Breast epithelium (tissue), 4 donors: ENCODE measurements at regions not wholly inside any gene's neighbourhood (a gene's known extent, or its start where the extent isn't known, plus 50 kb on each side); places are given as distances from the start of the nearest gene placed in this dataset.

Experiments used
- DNase-seq, 2 donors: peaks; one replicate each; pipeline ENCODE4 v3.0.0-alpha.2; 2019; ENCODE audit warnings: low spot score in 2 of 2
- H3K27ac ChIP-seq, 2 donors: fragments of 200-600 bp; sonication (generic) in 1 of 2; one replicate each; pipeline ENCODE4 v1.5.1; 2016 to 2019; ENCODE audit warnings: mild to moderate bottlenecking in 1 of 2
- H3K27me3 ChIP-seq, 2 donors: fragments of 200-600 bp; sonication (generic) in 1 of 2; one replicate each; pipeline versions ENCODE4 v1.5.1 to v1.6.0; 2017 to 2019; ENCODE audit warnings: control low read depth in 1 of 2, mild to moderate bottlenecking in 1 of 2
- H3K36me3 ChIP-seq: fragments of 200-600 bp; one replicate; pipeline ENCODE4 v1.5.1; 2019
- H3K4me1 ChIP-seq, 2 donors: fragments of 200-600 bp; sonication (generic); one replicate each; pipeline ENCODE4 v1.5.1; 2016 to 2019; ENCODE audit warnings: control low read depth in 1 of 2
- H3K4me3 ChIP-seq, 3 donors: fragments of 200-600 bp; sonication (generic); 1 replicate in 2 of 3; 2 replicates in 1 of 3; pipeline ENCODE4 v1.5.1; 2016 to 2019; ENCODE audit warnings: mild to moderate bottlenecking in 3 of 3, moderate library complexity in 2 of 3
- H3K9me3 ChIP-seq, 2 donors: fragments of 200-600 bp; sonication (generic) in 1 of 2; one replicate each; pipeline ENCODE4 v1.5.1; 2016 to 2019; ENCODE audit warnings: control low read depth in 1 of 2
- POLR2A ChIP-seq: fragments of 450-650 bp; IDR thresholded peaks from one replicate; pipeline ENCODE4 v1.6.1; 2016; ENCODE audit warnings: antibody characterized with exemption, mild to moderate bottlenecking, moderate library complexity
- POLR2AphosphoS5 ChIP-seq, 3 donors: sonication (generic); formaldehyde crosslinking; IDR thresholded peaks; one replicate each; pipeline ENCODE4 v1.6.1; 2017; ENCODE audit warnings: antibody characterized with exemption in 3 of 3
- intact Hi-C: fragments of 100-400 bp; cut with DNase I; formaldehyde crosslinking; loops from one replicate; pipeline ENCODE4 v1.15.1; 2023; ENCODE audit warnings: low total_unique reads
- TF ChIP-seq, protein P1 (sequence below), 3 donors: fragments of 450-650 bp; IDR thresholded peaks; one replicate each; pipeline ENCODE4 v1.5.1; 2016 to 2017; ENCODE audit warnings: antibody characterized with exemption in 3 of 3, mild to moderate bottlenecking in 3 of 3, moderate library complexity in 3 of 3

DNA sequence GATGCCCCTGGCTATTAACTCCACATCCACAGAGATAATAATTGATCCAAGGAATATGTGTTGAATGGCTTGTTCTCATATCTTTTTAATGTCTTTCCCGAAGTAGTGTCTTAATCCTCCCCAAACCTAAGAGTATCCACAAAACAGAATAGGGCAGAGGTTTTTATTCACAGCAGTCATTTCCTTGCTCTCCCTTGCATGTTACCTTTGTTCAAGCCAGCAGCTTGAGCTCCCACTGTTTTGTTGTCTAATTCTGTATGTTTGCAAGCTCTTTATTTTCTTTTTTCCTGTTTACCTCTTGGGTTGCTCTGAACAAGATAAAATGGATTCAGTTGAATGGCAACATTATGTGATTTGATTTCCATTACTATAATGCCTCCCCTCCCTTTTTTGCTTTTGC, 308.6 kb upstream of the ZP4 start:
- intact Hi-C loops = no loop called here
- Histone ChIP-seq H3K4me1 (no peaks in the 10 kb centered on the region), H3K4me3 (no peak overlapping the region), H3K9me3 (no peaks in the 10 kb centered on the region), H3K27ac (no peak overlapping the region), H3K27me3 (no peaks in the 10 kb centered on the region), H3K36me3 (no peaks in the 10 kb centered on the region)
- TF ChIP-seq POLR2A (no peak), POLR2AphosphoS5 (IDR thresholded peaks at IDR 0.05) (no peak)
- TF ChIP-seq, protein P1, sequence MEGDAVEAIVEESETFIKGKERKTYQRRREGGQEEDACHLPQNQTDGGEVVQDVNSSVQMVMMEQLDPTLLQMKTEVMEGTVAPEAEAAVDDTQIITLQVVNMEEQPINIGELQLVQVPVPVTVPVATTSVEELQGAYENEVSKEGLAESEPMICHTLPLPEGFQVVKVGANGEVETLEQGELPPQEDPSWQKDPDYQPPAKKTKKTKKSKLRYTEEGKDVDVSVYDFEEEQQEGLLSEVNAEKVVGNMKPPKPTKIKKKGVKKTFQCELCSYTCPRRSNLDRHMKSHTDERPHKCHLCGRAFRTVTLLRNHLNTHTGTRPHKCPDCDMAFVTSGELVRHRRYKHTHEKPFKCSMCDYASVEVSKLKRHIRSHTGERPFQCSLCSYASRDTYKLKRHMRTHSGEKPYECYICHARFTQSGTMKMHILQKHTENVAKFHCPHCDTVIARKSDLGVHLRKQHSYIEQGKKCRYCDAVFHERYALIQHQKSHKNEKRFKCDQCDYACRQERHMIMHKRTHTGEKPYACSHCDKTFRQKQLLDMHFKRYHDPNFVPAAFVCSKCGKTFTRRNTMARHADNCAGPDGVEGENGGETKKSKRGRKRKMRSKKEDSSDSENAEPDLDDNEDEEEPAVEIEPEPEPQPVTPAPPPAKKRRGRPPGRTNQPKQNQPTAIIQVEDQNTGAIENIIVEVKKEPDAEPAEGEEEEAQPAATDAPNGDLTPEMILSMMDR (IDR thresholded peaks at IDR 0.05) = no peak
- DNase-seq = no peak

DNA sequence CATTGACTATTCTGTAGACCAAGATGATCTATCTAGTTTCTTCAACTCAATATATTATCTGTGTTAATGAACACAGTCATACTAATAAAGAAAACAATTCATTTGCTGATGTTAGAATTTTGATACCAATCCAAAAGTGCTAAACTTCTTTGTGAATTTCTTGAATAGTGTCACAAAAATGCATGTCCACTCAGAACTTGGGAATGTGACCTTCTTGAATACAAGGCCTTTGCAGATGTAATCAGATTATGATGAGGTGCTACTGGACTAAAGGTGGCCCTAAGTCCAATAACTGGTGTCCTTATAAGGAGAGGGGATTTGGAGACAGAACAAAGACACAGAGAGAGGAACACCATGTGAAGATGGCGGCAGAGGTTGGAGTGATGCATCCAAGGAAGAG, 305.8 kb upstream of the ZP4 start:
- Histone ChIP-seq H3K27ac (no peak overlapping the region), H3K4me3 (no peak overlapping the region), H3K9me3 (no peaks in the 10 kb centered on the region), H3K4me1 (no peaks in the 10 kb centered on the region), H3K36me3 (no peaks in the 10 kb centered on the region), H3K27me3 (no peaks in the 10 kb centered on the region)
- TF ChIP-seq POLR2A (no peak), POLR2AphosphoS5 (IDR thresholded peaks at IDR 0.05) (no peak)
- TF ChIP-seq, protein P1 (IDR thresholded peaks at IDR 0.05) = no peak
- no peak for DNase-seq
- intact Hi-C loops = no loop called here

DNA sequence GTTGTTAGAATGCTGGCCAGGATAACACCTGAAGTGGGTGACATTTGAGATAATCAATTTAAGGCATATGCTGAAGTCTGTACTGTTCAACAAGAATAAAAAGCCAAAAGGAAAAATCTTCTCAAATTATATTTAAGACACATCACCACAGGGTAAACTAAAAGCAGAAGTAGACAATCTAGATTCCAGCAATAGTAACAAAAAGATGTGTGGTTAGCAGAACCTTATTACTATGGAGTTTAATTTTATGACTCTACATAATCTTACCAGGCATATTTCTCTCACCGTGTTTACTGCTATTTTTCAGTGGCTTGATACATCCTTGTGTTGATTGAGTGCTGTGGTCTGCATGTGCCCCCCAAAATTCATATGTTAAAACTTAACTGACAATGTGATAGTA, 300.4 kb upstream of the ZP4 start:
- TF ChIP-seq, protein P1 (IDR thresholded peaks at IDR 0.05) = no peak
- TF ChIP-seq POLR2AphosphoS5 (IDR thresholded peaks at IDR 0.05) = no peak
- TF ChIP-seq POLR2A = no peak
- intact Hi-C loops = no loop called here
- DNase-seq = no peak

DNA sequence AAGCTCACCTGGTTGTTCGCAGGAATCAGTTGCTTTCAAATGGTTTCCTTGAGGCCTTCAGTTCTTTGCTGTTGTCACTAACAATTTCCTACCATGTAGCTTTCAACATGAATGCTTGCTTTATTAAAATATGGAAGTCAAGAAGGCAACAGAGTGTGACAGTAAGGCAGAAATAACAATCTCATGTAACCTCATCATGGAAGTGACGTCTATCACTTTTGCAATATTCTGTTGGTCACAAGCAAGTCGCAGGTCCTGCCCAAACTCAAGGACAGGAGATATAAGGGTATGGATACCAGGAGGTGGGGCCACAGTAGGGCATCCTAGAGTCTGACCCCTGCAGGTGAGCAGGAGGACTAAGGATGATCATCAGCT, 296.8 kb upstream of the ZP4 start:
- intact Hi-C loops = no loop called here

More for the DNA sequence above, 300.4 kb upstream of the ZP4 start:
- H3K27ac ChIP-seq = no peak overlapping the region
- no peaks in the 10 kb centered on the region for H3K27me3 ChIP-seq
- H3K9me3 ChIP-seq = no peaks in the 10 kb centered on the region
- no peaks in the 10 kb centered on the region for H3K4me1 ChIP-seq
- H3K36me3 ChIP-seq = no peaks in the 10 kb centered on the region
- no peak overlapping the region for H3K4me3 ChIP-seq

DNA sequence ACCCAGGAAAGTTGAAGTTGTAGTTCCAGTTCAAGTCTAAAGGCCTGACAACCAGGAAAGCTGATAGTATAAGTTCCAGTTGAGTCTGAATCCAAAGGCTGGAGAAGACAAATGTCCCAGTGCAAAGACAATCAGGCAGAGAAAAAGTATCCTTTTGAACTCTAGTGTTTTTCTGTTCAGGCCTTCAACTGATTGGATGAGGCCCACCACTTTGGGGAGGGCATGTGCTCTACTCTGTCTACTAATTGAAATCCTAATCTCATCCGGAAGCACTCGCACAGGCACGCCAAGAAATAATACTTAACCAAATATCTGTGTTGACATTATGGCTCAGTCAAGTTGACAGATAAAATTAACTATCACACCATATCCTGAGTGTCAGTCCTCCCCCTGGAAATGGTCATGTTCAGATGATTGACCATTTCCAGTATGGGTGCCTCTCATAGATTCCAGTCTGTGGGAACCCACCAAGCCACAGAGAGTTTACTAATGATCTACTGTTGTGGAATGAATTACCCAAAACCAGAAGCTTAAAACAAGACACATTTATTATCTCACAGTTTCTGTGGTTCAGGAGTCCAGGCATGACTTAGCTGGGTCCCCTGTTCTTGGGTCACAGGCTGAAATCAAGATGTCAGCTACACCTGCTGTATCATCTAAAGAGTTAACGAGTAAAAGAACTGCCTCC, 296.3 kb upstream of the ZP4 start:
- Histone ChIP-seq H3K4me1 (no peaks in the 10 kb centered on the region), H3K4me3 (no peak overlapping the region), H3K27me3 (no peaks in the 10 kb centered on the region), H3K9me3 (peaks cover 0 to 9% of the 10 kb centered on the region in 2 donors), H3K27ac (no peak overlapping the region), H3K36me3 (no peaks in the 10 kb centered on the region)
- no peak for DNase-seq
- intact Hi-C loops = no loop called here
- TF ChIP-seq, protein P1 (IDR thresholded peaks at IDR 0.05) = no peak
- TF ChIP-seq POLR2A = no peak
- no peak for TF ChIP-seq POLR2AphosphoS5 (IDR thresholded peaks at IDR 0.05)

More for the DNA sequence above, 296.8 kb upstream of the ZP4 start:
- no peak for DNase-seq
- Histone ChIP-seq H3K4me3 (no peak overlapping the region), H3K27me3 (no peaks in the 10 kb centered on the region), H3K4me1 (no peaks in the 10 kb centered on the region), H3K36me3 (no peaks in the 10 kb centered on the region), H3K9me3 (peaks cover 0 to 3% of the 10 kb centered on the region in 2 donors), H3K27ac (no peak overlapping the region)
- TF ChIP-seq POLR2A = no peak
- no peak for TF ChIP-seq POLR2AphosphoS5 (IDR thresholded peaks at IDR 0.05)
- TF ChIP-seq, protein P1 (IDR thresholded peaks at IDR 0.05) = no peak
